ENCODE measurements at regions not wholly inside any gene's neighbourhood (a gene's known extent, or its start where the extent isn't known, plus 50 kb on each side); places are given as distances from the start of the nearest gene placed in this dataset.

DNA sequence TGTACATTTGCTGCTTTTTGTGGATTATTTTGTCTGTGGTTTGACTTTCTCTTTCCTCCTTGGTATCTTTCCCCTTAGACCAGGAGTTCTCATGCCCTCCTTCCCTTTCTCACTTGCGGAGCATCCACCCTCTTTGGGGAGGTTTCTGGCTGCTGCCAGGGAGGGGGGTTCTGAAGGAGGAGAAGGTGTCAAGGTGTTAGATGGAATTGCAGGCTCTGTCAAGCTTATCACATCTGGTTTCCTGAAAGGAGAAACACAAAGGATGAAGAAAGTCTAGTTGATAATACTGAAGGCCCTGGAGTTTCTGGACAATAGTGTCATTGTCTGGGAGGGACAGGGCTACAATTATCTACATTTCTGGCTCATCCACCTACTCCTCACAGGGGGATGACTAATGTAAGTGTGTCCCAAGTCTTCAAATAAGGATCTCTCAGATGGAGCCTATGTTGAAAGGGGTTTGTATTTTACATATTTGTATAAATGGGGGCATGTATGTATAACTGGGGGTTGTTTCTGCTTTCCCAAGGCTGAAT, 217.3 kb upstream of the CCDC196 start:
- no peak for TF ChIP-seq POLR2AphosphoS5 (IDR thresholded peaks at IDR 0.05; ENCODE audit: low read depth, low read length)
- no peak for TF ChIP-seq POLR2A (IDR thresholded peaks at IDR 0.05; ENCODE audit: low read depth, low read length)
- no peak for TF ChIP-seq TAF1 (IDR thresholded peaks at IDR 0.05; ENCODE audit: low read depth, low read length)
- no peak for TF ChIP-seq SPI1 (IDR thresholded peaks at IDR 0.05; ENCODE audit: low read depth, low read length)
- TF ChIP-seq PAX5 (IDR thresholded peaks at IDR 0.05; ENCODE audit: insufficient read depth, low read length, severe bottlenecking) = no peak
- TF ChIP-seq POU2F2 (IDR thresholded peaks at IDR 0.05; ENCODE audit: low read depth, low read length) = no peak

Measured in GM12891 (cell line).